Stomach (tissue), 8 donors: ENCODE measurements at regions not wholly inside any gene's neighbourhood (a gene's known extent, or its start where the extent isn't known, plus 50 kb on each side); places are given as distances from the start of the nearest gene placed in this dataset.

Source experiments
- DNase-seq, 2 donors: peaks; one replicate each; pipeline versions ENCODE4 v3.0.0 to v3.0.0-alpha.2; 2013 to 2019
- H3K27ac ChIP-seq, 5 donors: fragments of 200-600 bp in 4 of 5; sonication (generic) in 4 of 5; one replicate each; pipeline ENCODE4 v1.5.1; 2013 to 2019; ENCODE audit warnings: mild to moderate bottlenecking in 1 of 5, moderate library complexity in 1 of 5
- H3K27me3 ChIP-seq, 3 donors: fragments of 200-600 bp; sonication (generic); one replicate each; pipeline ENCODE4 v1.5.1; 2017 to 2019; ENCODE audit warnings: mixed run types in 1 of 3
- H3K36me3 ChIP-seq, 4 donors: fragments of 200-600 bp; sonication (generic); 1 replicate in 3 of 4; 2 replicates in 1 of 4; pipeline ENCODE4 v1.5.1; 2016 to 2019
- H3K4me1 ChIP-seq, 4 donors: fragments of 200-600 bp; sonication (generic); one replicate each; pipeline ENCODE4 v1.5.1; 2016 to 2019
- H3K4me3 ChIP-seq, 4 donors: fragments of 200-600 bp; sonication (generic) in 3 of 4; one replicate each; pipeline ENCODE4 v1.5.1; 2016 to 2019; ENCODE audit warnings: mild to moderate bottlenecking in 1 of 4
- H3K9me3 ChIP-seq, 4 donors: fragments of 200-600 bp; sonication (generic); one replicate each; pipeline ENCODE4 v1.5.1; 2016 to 2019
- EP300 ChIP-seq: sonication (generic); formaldehyde crosslinking; IDR thresholded peaks from one replicate; pipeline ENCODE4 v1.6.1; 2017; ENCODE audit warnings: antibody characterized with exemption
- POLR2A ChIP-seq, 4 donors: fragments of 450-650 bp; IDR thresholded peaks; one replicate each; pipeline ENCODE4 v1.6.1; 2016; ENCODE audit warnings: antibody characterized with exemption in 4 of 4, control low read depth in 2 of 4, mild to moderate bottlenecking in 1 of 4, moderate library complexity in 1 of 4
- POLR2AphosphoS5 ChIP-seq, 3 donors: sonication (generic); formaldehyde crosslinking; IDR thresholded peaks; one replicate each; pipeline ENCODE4 v1.6.1; 2016; ENCODE audit warnings: antibody characterized with exemption in 3 of 3
- WGBS, 5 donors: extraction: QIAGEN DNeasy Blood & Tissue Kit in 3 of 5; methylation state at CpG; one replicate each; pipeline versions ENCODE4 v1.1.5 to v1.1.7; 2013 to 2018; 5-methylcytosine and 5-hydroxymethylcytosine counted together
- intact Hi-C: fragments of 100-400 bp; cut with DNase I; formaldehyde crosslinking; loops from one replicate; pipeline ENCODE4 v1.15.1; 2023; ENCODE audit warnings: low total_unique reads
- TF ChIP-seq, protein P1 (sequence below), 7 experiments: fragments of 450-650 bp in 4 of 7; fragments of 200-600 bp in 3 of 7; sonication (generic) in 3 of 7; IDR thresholded peaks; one replicate each; pipeline ENCODE4 v1.5.1; 2016 to 2019; ENCODE audit warnings: antibody characterized with exemption in 7 of 7, control low read depth in 2 of 7, mild to moderate bottlenecking in 1 of 7
- donor health status: healthy with polysubstance abuse.
- donor health status: Bipolar disorder and iron deficiency.
- donor health status: healthy.

DNA sequence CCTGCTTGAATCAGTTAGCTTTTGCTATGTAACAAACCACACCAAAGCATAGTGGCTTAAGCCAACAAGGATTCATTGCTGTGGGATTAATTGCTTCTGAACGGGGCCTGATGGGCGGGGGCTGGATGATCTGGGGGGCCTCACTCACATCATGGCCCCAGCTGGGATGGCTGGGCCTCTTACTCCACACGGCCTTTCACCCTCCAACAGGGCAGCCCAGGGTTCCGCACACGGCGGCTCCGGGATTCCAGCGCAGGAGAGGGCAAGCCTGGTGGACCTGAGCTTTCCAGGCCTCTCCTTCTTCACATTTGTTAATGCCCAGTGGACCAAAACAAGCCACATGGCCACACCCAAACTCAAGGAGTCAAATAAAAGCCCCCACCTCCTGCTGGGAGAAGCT, 86.3 kb upstream of the PHLPP1 start:
- no peak for TF ChIP-seq EP300
- TF ChIP-seq, protein P1, sequence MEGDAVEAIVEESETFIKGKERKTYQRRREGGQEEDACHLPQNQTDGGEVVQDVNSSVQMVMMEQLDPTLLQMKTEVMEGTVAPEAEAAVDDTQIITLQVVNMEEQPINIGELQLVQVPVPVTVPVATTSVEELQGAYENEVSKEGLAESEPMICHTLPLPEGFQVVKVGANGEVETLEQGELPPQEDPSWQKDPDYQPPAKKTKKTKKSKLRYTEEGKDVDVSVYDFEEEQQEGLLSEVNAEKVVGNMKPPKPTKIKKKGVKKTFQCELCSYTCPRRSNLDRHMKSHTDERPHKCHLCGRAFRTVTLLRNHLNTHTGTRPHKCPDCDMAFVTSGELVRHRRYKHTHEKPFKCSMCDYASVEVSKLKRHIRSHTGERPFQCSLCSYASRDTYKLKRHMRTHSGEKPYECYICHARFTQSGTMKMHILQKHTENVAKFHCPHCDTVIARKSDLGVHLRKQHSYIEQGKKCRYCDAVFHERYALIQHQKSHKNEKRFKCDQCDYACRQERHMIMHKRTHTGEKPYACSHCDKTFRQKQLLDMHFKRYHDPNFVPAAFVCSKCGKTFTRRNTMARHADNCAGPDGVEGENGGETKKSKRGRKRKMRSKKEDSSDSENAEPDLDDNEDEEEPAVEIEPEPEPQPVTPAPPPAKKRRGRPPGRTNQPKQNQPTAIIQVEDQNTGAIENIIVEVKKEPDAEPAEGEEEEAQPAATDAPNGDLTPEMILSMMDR (IDR thresholded peaks at IDR 0.05): no peak
- TF ChIP-seq POLR2A (IDR thresholded peaks at IDR 0.05): no peak
- no peak for TF ChIP-seq POLR2AphosphoS5 (IDR thresholded peaks at IDR 0.05)
- Histone ChIP-seq H3K27ac (no peak overlapping the region), H3K4me3 (no peak overlapping the region), H3K4me1 (no peaks in the 10 kb centered on the region), H3K27me3 (no peaks in the 10 kb centered on the region), H3K9me3 (no peaks in the 10 kb centered on the region), H3K36me3 (no peaks in the 10 kb centered on the region)
- no peak for DNase-seq
- WGBS, 5 donors: 87 to 93% (median 91%) methylated on average over 8 of the region's 8 CpGs
- intact Hi-C loops: no loop called here

DNA sequence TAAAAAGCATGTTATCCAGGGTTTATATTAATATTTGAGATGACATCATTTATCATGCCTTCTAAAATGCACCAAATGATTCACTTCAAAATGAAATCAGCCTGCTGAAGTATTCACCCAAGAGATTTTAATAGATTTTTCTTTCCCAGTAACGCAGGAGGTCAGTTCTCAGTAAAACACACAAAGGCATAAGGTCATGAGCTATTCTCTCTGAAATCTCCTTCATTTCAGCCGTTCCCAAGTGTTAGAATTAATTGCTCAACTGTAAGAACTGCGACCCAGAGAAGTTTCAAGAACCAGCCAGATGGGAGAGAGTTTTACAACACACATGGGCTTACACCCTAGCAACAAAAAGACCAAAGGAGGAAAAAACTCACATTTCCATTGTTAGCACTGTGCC, 84.2 kb upstream of the PHLPP1 start:
- 46 to 64% (median 50%) methylated on average over 3 of the region's 3 CpGs for WGBS, 5 donors
- Histone ChIP-seq H3K27ac (no peak overlapping the region), H3K4me3 (no peak overlapping the region), H3K36me3 (no peaks in the 10 kb centered on the region), H3K9me3 (no peaks in the 10 kb centered on the region), H3K4me1 (no peaks in the 10 kb centered on the region), H3K27me3 (no peaks in the 10 kb centered on the region)
- intact Hi-C loops: no loop called here
- no peak for DNase-seq
- TF ChIP-seq POLR2A (IDR thresholded peaks at IDR 0.05) (no peak), EP300 (no peak), POLR2AphosphoS5 (IDR thresholded peaks at IDR 0.05) (no peak)
- TF ChIP-seq, protein P1 (IDR thresholded peaks at IDR 0.05): no peak

DNA sequence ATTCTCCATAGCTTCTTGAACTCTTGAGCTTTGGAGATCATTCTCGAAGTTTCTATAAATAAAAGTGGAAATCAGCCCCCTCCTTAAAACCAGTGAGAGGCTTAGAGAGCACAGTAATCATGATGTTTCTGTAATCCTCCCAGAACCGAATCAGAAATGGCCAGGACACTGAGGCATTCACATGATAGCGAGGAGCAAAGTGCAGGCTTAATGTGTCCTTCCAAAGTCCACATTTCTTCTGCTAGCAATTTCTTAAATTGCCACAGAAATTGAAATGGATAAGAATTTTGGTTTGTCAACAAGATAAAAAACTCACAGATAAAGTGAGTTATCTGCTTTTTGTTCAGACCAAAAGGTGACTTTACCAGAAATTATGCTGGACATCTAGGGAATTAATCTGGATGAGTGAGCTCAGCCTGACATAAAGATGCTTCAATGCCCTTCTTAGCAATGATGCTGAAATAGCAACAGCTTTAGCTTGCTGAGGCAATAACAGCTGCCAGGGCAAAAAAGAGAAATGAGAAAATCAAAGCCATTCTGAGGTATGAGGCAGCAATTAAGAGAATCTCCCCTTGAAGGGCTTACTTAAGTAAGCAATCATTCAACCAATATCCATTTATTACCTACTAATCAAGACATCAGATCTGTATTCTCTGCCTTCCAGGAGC, 82.4 kb upstream of the PHLPP1 start:
- 64 to 79% (median 73%) methylated on average over 3 of the region's 3 CpGs for WGBS, 5 donors
- Histone ChIP-seq H3K4me1 (no peaks in the 10 kb centered on the region), H3K36me3 (no peaks in the 10 kb centered on the region), H3K9me3 (no peaks in the 10 kb centered on the region), H3K27me3 (no peaks in the 10 kb centered on the region), H3K4me3 (no peak overlapping the region), H3K27ac (no peak overlapping the region)
- TF ChIP-seq POLR2AphosphoS5 (IDR thresholded peaks at IDR 0.05): no peak
- no peak for TF ChIP-seq POLR2A (IDR thresholded peaks at IDR 0.05)
- TF ChIP-seq, protein P1 (IDR thresholded peaks at IDR 0.05): no peak
- no peak for TF ChIP-seq EP300
- DNase-seq: no peak
- intact Hi-C loops: no loop called here

DNA sequence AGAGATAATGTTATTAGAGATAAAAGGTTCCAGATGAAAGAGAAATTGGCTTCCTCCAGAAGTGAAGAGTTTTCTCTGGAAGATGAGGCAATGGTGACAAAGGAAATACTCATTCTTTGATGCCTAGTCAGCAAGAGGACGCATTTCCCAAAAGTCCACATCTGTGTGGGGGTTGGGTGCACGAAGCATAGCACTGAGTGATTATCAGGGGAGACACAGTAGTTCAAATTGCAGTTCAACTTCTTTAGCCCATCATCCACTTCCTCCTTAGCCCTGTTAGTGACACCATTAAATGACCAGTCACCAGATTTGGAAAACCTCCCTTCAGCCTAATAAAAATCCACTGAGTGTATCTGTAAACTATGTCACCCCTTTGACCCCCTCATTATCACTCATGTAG, 80.9 kb upstream of the PHLPP1 start:
- TF ChIP-seq, protein P1 (IDR thresholded peaks at IDR 0.05): no peak
- TF ChIP-seq POLR2AphosphoS5 (IDR thresholded peaks at IDR 0.05) (no peak), EP300 (no peak), POLR2A (IDR thresholded peaks at IDR 0.05) (no peak)

More for the DNA sequence above, 80.9 kb upstream of the PHLPP1 start:
- WGBS, 5 donors: 61 to 77% (median 71%) methylated on average over 2 of the region's 2 CpGs
- Histone ChIP-seq H3K36me3 (no peaks in the 10 kb centered on the region), H3K9me3 (no peaks in the 10 kb centered on the region), H3K4me1 (no peaks in the 10 kb centered on the region), H3K4me3 (no peak overlapping the region), H3K27ac (no peak overlapping the region), H3K27me3 (no peaks in the 10 kb centered on the region)
- intact Hi-C loops: no loop called here
- no peak for DNase-seq
